ENCODE measurements at regions not wholly inside any gene's neighbourhood (a gene's known extent, or its start where the extent isn't known, plus 50 kb on each side); places are given as distances from the start of the nearest gene placed in this dataset.

GRCh38 chr9:119003882-119004617 lies 365.2 kb downstream of the BRINP1 start:
- ATAC-seq (ENCODE audit: low FRiP score) (peak; percentile 9), DNase-seq (ENCODE audit: low spot score) (no peak)
- TF ChIP-seq CTCF (IDR thresholded peaks at IDR 0.05) = no peak

GRCh38 chr9:119004618-119004990 lies 364.6 kb downstream of the BRINP1 start:
- peak; percentile 65 for ATAC-seq (ENCODE audit: low FRiP score)
- peak; percentile 33 for DNase-seq (ENCODE audit: low spot score)

GRCh38 chr9:119005162-119005561 lies 364.1 kb downstream of the BRINP1 start:
- no peak for DNase-seq (ENCODE audit: low spot score)
- ATAC-seq (ENCODE audit: low FRiP score) = no peak
- TF ChIP-seq CTCF (IDR thresholded peaks at IDR 0.05) = no peak

More at GRCh38 chr9:119004618-119004990, 364.6 kb downstream of the BRINP1 start:
- no peak for TF ChIP-seq CTCF (IDR thresholded peaks at IDR 0.05)

GRCh38 chr9:119009249-119009648 lies 360.0 kb downstream of the BRINP1 start:
- no peak for ATAC-seq (ENCODE audit: low FRiP score)
- no peak for DNase-seq (ENCODE audit: low spot score)
- no peak for TF ChIP-seq CTCF (IDR thresholded peaks at IDR 0.05)

DNA sequence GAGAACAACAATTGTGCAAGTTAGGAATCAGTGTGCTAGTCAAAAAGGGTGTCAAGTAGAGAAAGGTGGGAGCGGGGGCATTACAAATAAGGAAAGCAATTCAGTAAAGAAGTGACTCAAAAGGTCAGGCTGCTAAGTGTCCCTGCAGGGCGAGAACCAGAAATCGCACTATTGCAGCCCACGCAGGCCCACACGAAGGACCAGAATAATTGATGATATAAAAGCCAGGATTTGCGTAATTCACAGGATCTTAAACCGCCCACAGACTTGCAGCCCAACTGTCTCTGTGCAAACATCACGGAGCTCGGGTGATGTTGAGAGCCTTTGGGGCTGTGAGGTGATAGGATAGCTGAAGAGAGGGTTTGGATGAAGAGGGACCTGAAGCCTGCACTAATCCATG lies 349.0 kb downstream of the BRINP1 start:
- no peak for DNase-seq (ENCODE audit: low spot score)
- TF ChIP-seq CTCF (IDR thresholded peaks at IDR 0.05) = no peak
- ATAC-seq (ENCODE audit: low FRiP score) = peak; percentile 41

- ATAC-seq (ENCODE audit: low FRiP score) (no peak), DNase-seq (ENCODE audit: low spot score) (no peak)
- no peak for TF ChIP-seq CTCF (IDR thresholded peaks at IDR 0.05)
Measured at GRCh38 chr9:119020730-119021333, 348.4 kb downstream of the BRINP1 start.

DNA sequence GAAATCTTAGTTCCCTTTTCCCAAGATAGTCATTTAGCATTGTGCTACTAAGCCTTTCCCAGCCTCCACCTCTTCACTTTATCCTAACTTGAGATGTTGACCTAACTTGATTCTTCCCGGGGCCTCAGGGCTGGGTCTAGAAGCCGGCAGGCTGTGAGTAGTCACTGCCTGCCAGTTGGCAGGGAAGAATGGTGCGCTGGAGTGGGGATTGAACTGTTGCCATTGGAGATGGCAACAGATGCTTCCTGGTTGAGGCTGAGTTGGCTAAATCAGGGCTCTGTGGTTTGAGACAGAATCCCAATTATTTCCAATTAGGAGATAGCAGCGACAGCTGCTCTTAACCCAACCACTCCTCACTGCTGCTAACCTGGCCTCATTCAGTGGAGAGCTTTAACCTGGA lies 343.1 kb downstream of the BRINP1 start:
- no peak for ATAC-seq (ENCODE audit: low FRiP score)
- no peak for TF ChIP-seq CTCF (IDR thresholded peaks at IDR 0.05)
- no peak for DNase-seq (ENCODE audit: low spot score)

Data from omental fat pad (tissue), 3 donors.